Neural progenitor cell (in vitro differentiated cells): ENCODE measurements at regions not wholly inside any gene's neighbourhood (a gene's known extent, or its start where the extent isn't known, plus 50 kb on each side); places are given as distances from the start of the nearest gene placed in this dataset.

Experiments
- EZH2 ChIP-seq: fragments of 200-600 bp; sonication (generic); IDR thresholded peaks from 2 replicates; pipeline ENCODE4 v1.6.1; 2017; ENCODE audit warnings: antibody characterized with exemption, mild to moderate bottlenecking, moderate library complexity
- EZH2phosphoT487 ChIP-seq: fragments of 200-600 bp; sonication (generic); IDR thresholded peaks from 2 replicates; pipeline ENCODE4 v1.6.1; 2017; ENCODE audit warnings: antibody characterized with exemption
- TF ChIP-seq, protein P1 (sequence below): fragments of 200-600 bp; sonication (generic); IDR thresholded peaks from 2 replicates; pipeline ENCODE4 v1.5.1; 2017; ENCODE audit warnings: antibody characterized with exemption, mild to moderate bottlenecking

- TF ChIP-seq, protein P1, sequence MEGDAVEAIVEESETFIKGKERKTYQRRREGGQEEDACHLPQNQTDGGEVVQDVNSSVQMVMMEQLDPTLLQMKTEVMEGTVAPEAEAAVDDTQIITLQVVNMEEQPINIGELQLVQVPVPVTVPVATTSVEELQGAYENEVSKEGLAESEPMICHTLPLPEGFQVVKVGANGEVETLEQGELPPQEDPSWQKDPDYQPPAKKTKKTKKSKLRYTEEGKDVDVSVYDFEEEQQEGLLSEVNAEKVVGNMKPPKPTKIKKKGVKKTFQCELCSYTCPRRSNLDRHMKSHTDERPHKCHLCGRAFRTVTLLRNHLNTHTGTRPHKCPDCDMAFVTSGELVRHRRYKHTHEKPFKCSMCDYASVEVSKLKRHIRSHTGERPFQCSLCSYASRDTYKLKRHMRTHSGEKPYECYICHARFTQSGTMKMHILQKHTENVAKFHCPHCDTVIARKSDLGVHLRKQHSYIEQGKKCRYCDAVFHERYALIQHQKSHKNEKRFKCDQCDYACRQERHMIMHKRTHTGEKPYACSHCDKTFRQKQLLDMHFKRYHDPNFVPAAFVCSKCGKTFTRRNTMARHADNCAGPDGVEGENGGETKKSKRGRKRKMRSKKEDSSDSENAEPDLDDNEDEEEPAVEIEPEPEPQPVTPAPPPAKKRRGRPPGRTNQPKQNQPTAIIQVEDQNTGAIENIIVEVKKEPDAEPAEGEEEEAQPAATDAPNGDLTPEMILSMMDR = no peak
- TF ChIP-seq EZH2 (no peak), EZH2phosphoT487 (no peak)
Observed at GRCh38 chr5:167417662-167418061, 873.8 kb upstream of the WWC1 start.
